Kidney tubule cell (primary cell): ENCODE measurements at regions not wholly inside any gene's neighbourhood (a gene's known extent, or its start where the extent isn't known, plus 50 kb on each side); places are given as distances from the start of the nearest gene placed in this dataset.
"Not testable (repeated sequence)": the region's sequence is repeated elsewhere in the genome, so short reads cannot be mapped to it uniquely, and the experiment has no call there.

Source experiments
- DNase-seq: peaks from one replicate; pipeline ENCODE4 v3.0.0-alpha.2; 2018; ENCODE audit warnings: low spot score

DNA sequence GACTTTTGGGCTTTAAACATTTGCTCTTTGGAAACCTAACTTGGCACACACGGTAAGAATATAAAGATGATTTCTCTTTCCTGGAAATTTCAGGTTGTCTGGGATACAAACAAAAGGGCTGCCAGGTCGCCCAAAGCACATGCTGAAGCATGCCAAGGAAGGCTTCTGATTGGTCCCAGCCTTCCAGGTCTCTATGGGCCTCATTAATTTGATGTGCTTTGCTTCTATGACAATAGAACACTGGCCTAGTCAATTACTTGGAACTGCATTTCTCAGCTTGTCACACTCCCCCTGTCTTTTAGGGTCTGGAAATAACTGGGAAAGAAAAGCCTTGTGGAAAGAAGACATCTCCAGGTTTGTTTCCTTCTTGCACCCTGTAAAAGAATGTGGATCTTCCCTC is 228.9 kb downstream of the ADCYAP1 start:
- DNase-seq, result no peak

DNA sequence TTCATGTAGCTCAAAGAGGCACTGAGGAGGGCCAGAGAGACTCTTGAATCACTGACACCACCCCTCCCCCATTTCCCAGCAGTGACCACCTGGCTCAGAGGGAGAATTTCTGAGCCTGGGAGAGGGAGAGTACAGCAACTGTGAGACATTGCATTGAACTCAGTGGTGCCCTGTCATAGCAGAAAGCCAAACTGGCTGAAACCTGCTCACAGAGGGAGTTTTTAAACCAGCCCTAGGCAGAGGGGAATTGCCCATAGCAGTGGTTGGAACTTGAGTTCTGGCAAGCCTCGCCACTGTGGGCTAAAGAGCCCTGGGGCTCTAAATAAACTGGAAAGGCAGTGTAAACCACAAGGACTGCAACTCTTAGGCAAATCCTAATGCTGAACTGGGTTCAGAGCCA is 243.1 kb downstream of the ADCYAP1 start:
- DNase-seq, result no peak

DNA sequence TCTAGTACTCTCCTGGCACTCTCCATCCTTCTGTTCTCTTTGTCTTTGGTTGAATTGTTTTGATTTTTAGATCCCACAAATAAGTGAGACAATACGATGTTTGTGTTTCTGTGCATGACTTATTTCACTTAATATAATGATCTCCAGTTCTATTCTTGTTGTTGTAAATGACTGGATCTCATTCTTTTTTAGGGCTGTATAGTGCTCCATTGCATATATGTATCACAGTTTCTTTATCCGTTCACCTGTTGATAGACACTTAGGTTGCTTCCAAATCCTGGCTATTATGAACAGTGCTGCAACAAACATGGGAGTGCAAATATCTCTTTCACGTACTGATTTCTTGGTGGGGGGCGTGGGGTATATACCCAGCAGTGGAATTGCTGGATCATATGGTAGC is 245.0 kb downstream of the ADCYAP1 start:
- DNase-seq, result no peak

DNA sequence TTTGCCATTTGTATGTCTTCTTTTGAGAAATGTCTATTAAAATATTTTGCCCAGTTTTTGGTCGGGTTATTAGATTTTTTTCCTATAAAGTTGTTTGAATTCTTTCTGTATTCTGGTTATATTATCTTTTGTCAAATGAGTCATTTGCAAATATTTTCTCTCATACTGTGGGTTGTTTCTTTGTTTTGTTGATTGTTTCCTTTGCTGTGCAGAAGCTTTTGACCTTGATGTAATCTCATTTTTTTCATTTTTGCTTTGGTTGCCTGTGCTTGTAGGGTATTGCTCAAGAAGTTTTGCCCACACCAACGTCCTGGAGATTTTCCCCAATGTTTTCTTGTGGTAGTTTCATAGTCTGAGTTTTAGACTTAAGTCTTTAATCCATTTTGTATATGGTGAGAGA is 245.7 kb downstream of the ADCYAP1 start:
- no peak for DNase-seq

DNA sequence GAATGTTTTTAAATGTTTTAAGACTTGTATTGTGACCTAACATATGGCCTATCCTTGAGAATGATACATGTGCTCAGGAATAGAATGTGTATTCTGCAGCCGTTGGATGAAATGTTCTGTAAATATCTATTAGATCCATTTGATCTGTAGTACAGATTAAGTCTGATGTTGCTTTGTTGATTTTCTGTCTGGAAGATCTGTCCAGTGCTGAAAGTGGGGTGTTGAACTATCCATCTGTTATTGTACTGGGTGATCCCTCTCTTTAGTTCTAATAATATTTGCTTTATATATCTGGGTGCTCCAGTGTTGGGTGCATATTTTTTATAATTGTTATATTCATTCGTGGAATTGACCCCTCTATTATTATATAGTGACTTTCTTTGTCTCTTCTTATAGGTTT is 248.3 kb downstream of the ADCYAP1 start:
- DNase-seq, result not testable (repeated sequence)

DNA sequence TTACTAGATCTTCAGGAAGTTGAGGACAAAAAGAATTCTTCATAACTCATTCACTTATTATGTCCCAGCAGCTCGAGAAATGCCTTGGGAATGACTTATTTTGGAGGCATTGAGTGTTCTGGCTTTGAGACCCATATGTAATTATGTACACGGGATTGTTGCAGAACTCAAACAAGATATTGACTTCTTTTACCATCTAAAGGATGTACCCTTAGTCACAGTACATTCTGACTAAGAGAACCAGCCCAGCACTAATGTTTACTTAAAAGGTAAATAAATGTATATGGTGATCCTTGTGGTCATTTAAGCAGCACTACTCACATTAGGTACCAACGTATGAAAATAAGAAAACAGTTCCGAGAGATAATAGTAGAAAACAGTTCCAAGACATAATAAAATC is 268.9 kb downstream of the ADCYAP1 start:
- DNase-seq, result no peak

DNA sequence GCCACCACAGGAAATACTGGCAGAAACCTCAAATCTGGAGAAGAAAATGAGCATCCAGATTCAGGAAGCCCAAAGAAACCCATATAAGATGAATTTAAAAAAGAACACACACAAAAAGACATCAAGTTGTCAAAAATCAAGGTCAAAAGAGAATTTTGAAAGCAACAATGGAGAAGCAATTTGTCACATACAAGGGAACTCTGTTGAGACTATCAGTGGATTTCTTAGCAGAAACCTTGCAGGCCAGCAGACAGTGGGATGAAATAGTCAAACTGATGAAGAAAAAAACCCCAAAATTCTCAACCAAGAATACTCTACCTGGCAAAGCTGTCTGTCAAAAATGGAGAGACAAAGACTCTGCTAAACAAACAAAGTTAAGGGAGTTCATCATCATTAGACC is 272.6 kb downstream of the ADCYAP1 start:
- no peak for DNase-seq

DNA sequence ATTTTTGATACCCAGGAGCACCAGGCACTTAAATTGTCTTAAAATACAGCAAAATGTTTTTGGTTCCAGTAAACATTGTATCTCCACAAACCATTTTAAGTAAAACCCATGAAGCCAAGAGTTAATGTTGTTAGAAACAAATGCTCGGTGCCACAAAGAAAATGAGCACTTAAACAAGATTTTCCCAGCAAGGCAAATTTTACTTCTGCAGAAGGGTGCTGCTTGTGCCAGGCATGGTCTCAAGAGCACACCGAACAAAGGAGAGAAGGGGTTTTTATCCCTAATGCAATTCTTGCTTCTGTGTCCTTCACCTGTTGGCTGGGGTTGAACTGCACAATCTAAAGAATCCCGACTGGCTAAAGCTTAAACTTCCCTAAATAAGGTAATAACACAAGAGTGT is 286.7 kb downstream of the ADCYAP1 start:
- DNase-seq, result no peak

DNA sequence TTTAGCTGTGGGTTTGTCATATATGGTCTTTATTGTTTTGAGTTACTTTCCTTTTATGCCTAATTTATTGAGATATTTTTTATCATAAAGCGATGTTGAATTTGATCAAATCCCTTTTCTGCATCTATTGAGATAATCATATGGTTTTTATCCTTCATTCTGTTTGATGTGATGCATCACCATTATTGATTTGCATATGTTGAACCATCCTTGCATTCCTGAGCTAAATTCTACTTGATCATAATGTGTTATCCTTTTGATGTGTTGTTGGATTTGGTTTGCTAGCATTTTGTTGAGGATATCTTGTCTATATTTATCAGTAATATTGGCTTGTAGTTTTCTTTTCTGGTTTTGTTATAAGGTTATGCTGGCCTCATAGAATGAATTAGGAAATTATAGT is 308.5 kb downstream of the ADCYAP1 start:
- no peak for DNase-seq

DNA sequence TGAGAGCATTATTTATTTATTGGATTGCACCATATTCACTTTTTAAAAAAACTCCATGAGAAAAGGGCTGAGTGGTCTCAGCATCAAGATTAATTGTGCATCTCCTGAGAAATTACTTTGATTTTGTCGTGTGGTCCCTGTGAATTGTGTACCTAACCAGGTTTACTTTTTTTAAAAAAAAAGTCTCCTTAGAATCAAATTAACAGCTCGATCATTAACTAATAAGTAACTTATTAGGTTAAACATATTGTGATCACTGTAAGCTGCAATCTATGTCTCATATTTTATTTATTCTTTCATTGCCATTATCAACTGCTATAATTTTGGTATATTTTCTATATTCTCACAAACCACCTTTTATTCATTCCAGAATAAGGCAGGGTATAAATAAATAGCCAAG is 318.2 kb downstream of the ADCYAP1 start:
- no peak for DNase-seq

DNA sequence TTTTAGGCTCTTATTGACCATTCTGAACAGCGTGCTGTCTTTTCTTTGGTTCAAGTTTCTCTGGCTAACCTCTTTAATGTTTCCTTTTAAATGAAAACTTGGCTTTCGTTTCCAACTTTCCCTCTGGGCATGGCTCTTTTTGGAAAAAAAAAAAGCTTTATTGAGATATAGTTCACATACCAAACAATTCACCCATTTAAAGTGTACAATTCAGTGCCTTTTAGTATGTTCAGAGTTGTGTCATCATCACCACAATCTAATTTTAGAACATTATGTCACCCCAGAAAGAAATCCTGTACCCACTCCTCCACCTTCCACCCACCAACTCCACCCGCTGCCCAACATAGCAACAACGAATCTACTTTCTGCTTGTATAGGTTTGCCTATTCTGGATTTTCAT is 322.4 kb downstream of the ADCYAP1 start:
- DNase-seq, result no peak

DNA sequence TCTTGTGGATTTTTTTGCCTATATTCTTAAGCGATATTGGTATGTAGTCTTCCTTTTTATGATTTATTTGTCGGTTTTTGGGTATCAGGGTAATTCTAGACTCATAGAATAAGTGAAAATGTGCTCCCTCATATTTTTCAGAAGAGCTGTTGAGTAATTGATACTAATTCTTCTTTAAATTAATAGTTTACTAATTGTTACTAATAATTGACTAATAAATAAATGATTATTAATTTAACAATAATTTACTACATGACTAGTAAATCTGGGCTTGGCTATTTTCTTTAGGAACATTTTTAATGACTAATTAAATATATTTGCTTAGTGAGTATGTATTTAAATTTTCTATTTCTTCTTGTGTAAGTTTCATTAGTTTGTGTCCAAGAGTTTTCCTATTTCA is 325.0 kb downstream of the ADCYAP1 start:
- no peak for DNase-seq

DNA sequence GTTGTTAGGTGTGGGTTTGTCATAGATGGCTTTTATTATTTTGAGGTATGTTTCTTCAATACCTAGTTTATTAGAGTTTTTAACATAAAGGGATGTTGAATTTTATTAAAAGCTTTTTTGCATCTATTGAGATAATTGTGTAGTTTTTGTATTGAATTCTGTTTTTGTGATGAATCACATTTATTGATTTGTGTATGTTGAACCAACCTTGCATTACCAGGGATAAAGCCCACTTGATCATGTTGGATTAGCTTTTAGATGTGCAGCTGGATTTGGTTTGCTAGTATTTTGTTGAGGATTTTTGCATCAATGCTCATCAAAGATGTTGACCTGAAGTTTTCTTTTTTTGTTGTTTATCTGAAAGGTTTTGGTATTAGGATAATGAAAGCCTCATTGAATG is 328.2 kb downstream of the ADCYAP1 start:
- DNase-seq, result no peak

DNA sequence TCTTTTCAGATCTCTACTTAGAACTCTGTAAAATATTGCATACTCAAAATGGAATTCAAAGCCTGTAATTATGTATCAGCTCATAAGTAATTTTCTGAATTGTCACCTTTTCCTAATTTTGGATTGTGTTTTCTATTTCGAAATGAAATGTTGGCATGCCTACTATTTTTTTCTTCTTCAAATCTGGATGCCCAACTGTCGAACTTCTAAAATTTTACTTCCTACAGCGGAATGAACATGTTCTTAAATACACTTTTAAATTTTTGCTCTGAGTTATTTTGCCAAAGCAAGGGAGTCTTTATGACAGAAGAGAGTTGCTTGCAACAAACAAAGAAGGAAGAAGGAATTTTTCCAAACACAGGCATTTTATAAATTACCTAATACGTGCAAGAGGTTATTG is 336.0 kb downstream of the ADCYAP1 start:
- DNase-seq, result no peak

DNA sequence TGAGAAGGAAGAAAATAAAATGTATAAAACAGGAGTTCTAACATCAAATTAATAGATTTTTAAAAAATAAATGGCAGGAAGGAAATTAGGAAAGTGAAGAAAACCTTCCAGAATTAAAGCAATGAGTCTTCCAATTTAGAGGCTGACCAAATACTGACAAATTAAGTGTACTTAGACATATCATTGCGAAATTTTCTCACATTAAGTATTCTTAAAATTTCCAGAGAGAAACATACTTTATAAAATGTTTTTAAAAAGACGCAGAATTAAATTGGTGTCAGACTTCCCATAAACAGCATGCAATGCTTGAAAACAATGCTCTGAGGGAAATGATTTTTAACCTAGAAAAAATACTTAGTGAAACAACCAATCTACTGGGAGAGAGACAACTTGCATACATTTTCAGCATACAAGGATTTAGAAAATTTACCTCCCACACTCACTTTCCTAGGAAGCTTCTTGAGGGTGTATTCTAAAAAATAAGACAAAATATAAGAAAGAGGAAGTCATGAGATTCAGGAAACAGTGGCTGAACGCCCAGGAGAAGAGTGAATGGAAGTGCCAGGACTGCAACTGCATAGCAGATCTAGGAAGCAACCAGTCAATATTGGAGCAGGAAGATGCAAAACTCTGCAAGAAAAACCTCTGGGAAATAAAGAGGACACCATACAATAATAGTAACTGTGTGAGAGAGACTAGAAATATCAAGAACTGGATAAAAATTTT is 339.9 kb downstream of the ADCYAP1 start:
- DNase-seq, result no peak

DNA sequence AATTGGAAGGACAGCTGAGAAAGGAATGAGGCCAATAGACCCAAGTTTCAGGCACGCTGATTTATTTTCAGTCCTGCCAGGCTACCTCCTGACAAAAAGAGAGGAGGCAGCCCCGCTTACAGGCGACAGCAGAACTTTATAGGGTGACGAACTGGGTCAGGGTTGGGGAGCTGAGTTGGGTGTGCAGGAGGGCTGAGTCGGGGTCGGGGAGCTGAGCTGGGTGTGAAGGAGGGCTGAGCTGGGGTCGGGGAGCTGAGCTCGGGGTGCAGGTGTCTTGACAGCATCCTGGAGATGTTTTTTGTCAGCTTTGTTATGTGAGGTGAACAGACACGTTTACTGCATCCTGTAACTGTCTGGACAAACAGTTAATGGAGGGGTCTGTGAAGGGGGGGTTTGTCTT is 342.2 kb downstream of the ADCYAP1 start:
- DNase-seq, result no peak

DNA sequence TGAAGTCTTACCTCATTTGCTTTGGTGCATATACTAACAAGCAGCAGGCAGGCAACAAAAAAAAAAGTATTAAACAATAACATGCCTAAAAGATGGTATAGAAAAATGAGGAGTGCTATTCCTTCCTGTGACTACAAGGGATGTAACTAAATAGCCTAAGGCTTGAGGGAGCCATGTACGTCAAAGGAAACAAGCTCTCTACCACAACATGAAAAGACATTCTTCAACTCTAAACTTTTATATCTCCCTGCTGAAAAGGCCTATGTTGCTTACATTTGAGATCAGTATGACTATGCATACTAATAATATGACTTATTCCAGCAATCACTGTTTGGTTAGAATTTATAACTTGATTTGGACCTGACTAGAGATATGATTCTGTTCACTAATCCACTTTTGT is 347.9 kb downstream of the ADCYAP1 start:
- no peak for DNase-seq

DNA sequence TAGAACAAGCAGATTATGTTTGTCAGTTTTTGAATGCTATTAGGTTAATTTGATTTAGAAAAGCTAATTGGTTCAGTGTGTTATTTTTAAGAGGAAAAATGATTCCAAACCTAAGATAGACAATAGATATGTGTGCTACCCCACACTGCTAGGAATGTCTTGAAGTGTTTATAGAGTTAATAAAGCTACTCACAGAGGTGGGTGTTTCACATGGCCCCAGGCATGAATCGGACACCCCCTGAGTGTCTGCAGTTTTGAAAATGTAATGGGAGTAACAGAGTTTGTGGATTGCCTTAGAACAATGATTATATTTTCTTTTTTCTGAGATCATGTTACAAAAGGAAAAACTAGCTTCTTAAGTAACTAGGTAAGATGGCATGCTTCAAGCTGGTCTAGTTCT is 348.3 kb downstream of the ADCYAP1 start:
- DNase-seq, result no peak

DNA sequence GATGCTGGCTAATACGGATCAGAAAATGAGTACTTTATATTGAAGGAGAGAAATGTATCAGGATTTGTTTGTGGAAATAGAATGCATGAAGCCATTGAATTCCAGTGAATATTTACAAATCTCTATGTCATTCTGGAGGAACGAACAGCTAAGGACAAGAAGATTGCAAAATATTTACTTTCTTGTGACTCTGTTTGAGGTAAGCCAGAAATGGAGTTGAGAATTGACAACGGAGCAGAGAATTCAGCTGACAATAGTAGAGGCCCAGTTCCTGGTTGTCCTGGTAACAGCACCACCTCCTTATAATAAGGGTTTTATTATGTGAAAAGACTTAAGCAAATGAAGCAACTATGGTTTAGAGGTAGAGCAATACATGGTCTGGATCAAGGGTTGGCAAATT is 349.2 kb downstream of the ADCYAP1 start:
- no peak for DNase-seq

DNA sequence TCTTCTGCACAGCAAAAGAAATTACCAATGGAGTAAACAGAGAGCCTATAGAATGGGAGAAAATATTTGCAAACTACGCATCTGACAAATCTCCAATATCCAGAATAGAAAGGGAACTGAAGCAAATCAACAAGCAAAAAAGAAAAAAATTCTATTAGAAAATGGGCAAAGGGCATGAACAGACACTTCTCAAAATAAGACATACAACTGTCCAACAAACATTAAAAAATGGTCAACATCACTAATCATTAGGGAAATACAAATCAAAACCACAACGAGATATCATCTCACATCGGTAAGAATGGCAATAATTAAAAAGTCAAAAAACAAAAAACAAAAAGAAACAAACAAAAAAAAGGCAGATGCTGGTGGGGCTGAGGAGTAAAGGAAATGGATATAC is 356.4 kb downstream of the ADCYAP1 start:
- DNase-seq, result no peak

DNA sequence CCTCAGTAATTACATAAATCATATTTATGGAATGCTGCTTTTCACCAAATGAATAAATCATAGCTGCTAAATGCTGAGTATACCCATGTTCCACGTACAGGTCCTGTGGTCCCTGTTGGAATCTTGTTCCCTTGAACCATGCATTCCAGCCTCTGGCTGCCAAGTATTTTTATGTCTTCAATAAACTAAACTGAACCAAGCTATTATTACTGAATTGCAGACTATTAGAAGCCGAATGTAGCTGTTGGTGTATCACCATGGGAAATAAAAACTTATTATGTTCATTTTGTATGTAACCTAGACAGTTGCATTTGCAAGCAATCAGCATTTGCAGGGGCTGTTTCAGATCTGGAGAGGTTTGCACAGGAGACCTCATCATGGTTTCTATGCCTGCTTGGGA is 362.4 kb downstream of the ADCYAP1 start:
- no peak for DNase-seq

DNA sequence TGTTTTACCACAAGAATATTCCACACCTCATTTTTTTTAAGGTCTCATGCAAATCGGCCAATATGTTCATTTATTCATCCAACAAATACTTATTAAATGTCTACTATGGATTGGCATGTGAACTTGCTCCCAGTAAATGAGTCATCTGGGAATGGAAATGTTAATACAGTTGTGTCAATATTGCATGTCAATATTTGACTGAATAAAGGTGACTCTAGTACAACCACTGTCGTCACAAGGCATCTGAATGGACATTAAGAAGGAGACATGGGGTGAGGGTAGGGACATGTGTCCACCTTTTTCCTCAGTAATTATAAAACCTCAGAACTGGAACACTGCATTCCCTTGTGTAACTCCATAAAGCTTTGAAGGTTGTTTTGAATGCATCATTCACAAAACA is 365.4 kb downstream of the ADCYAP1 start:
- no peak for DNase-seq

DNA sequence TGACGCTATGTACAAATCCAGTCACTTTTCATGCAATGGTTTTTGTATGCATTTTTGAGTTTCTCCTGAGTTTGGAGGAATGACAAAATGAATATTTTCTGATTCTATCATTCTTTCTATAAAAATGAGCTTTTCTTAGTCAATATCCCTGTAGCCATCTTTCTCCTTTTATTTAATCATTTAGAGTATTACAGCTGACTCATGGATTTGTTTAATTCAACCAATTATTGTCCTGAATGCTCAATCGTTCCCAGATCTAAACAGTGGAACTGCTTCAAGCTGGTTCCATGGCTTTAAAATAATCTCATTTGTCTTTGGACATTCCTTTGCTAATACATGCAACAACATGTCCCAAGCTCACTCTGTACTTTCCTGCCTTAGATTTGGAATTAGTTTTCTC is 368.8 kb downstream of the ADCYAP1 start:
- DNase-seq, result no peak

DNA sequence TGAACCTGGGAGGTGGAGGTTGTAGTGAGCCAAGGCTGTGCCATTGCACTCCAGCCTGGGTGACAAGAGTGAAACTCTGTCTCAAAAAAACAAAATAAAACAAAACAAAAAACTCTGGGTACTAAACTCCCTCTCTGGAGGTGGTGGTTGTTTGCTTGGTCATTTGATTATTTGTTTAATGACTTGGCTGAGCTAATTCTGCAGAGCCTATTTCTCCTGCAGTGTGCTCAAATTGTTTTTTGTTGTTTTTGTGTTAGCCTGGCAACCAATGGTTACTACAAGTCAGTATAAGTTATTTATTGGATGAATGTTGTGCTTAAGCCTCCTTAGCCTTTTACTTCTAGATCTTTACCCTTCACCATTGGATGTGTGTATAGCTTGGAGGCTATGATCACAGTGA is 387.5 kb downstream of the ADCYAP1 start:
- DNase-seq, result no peak

DNA sequence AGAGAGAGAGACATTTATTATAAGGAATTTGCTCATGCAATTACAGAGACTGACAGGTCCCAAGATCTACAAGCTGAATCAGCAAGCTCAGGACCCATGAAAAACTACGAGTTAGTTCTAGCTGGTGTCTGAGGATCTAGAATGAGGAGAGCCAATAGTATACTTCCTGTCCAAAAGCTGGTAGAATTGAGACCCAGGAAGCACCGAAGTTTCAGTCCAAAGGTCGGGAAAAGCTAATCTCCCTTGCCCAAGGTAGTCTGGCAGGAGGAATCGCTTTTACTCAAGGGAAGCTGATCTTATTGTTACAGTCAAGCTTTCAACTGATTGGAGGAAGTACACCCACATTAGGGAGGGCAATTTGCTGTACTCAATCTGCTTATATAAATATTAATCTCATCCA is 389.6 kb downstream of the ADCYAP1 start:
- DNase-seq, result no peak
